ENCODE measurements at regions not wholly inside any gene's neighbourhood (a gene's known extent, or its start where the extent isn't known, plus 50 kb on each side); places are given as distances from the start of the nearest gene placed in this dataset.

GRCh38 chr10:58956926-58957325 lies 219.5 kb upstream of the PHYHIPL start:
- TF ChIP-seq CTCF (IDR thresholded peaks at IDR 0.05) (no peak), POLR2AphosphoS5 (IDR thresholded peaks at IDR 0.05) (no peak)
